T-cell (primary cell): ENCODE measurements at regions not wholly inside any gene's neighbourhood (a gene's known extent, or its start where the extent isn't known, plus 50 kb on each side); places are given as distances from the start of the nearest gene placed in this dataset.

Source experiments
- ATAC-seq, 4 experiments: fragments of 200-7000 bp in 3 of 4; fragments of 150-1000 bp in 1 of 4; cut with Tn5 transposase; replicated peaks in 1 of 4; 1 replicate in 3 of 4; 2 replicates in 1 of 4; pipeline ENCODE4 v1.10.0; 2021; ENCODE audit warnings: moderate library complexity in 3 of 4, mild to moderate bottlenecking in 2 of 4, moderate number of reproducible peaks in 1 of 4
- CTCF ChIA-PET, 2 donors: fragments of 300-600 bp; sonication (Branson Sonifier 250); formaldehyde crosslinking; loops; one replicate each; lab custom pipeline; 2022; ENCODE audit warnings: antibody characterized with exemption in 2 of 2; lab: Charles Lee
- POLR2A ChIA-PET, 2 donors: fragments of 300-600 bp; sonication (Branson Sonifier 250); formaldehyde crosslinking; loops; one replicate each; lab custom pipeline; 2022; ENCODE audit warnings: antibody characterized with exemption in 2 of 2; lab: Charles Lee
- DNase-seq, 35 experiments: peaks; one replicate each; pipeline versions ENCODE4 v3.0.0 to v3.0.0-alpha.2; 2013 to 2023
- H3K27ac ChIP-seq: one replicate; pipeline ENCODE4 v1.5.1; 2013; ENCODE audit warnings: low read length
- H3K27me3 ChIP-seq, 2 experiments: replicated peaks in 1 of 2; 1 replicate in 1 of 2; 2 replicates in 1 of 2; pipeline versions ENCODE4 v1.6.1 to v1.7.0; 2013; ENCODE audit warnings: low read length in 1 of 2, mixed read lengths in 1 of 2; ENCODE audit not compliant: control insufficient read depth in 2 of 2, insufficient read depth in 2 of 2; ENCODE audit errors: extremely low read depth in 1 of 2
- H3K36me3 ChIP-seq, 2 donors: 1 replicate in 1 of 2; 2 replicates in 1 of 2; pipeline versions ENCODE4 v1.6.1 to v1.7.0; 2013; ENCODE audit warnings: low read length in 1 of 2; ENCODE audit not compliant: control insufficient read depth in 2 of 2, insufficient read depth in 1 of 2; ENCODE audit errors: extremely low read depth in 1 of 2
- H3K4me1 ChIP-seq, 2 experiments: 1 replicate in 1 of 2; 2 replicates in 1 of 2; pipeline versions ENCODE4 v1.6.1 to v1.7.0; 2013; ENCODE audit warnings: low read length in 2 of 2, mixed read lengths in 1 of 2; ENCODE audit not compliant: insufficient read depth in 2 of 2, control insufficient read depth in 1 of 2; ENCODE audit errors: extremely low read depth in 1 of 2
- H3K4me3 ChIP-seq, 2 donors: 1 replicate in 1 of 2; 2 replicates in 1 of 2; pipeline versions ENCODE4 v1.5.1 to v1.7.0; 2013; ENCODE audit warnings: mild to moderate bottlenecking in 2 of 2, low read length in 1 of 2, moderate library complexity in 1 of 2; ENCODE audit not compliant: control insufficient read depth in 1 of 2; ENCODE audit errors: extremely low read depth in 1 of 2
- H3K9me3 ChIP-seq: 2 replicates; pipeline ENCODE4 v1.7.0; 2013
- H3K27ac Mint-ChIP-seq, 2 donors: one replicate each; pipeline ENCODE4 v1.8.0; 2020 to 2021; ENCODE audit warnings: mild to moderate bottlenecking in 2 of 2, mixed read lengths in 2 of 2
- H3K27me3 Mint-ChIP-seq, 2 donors: one replicate each; pipeline ENCODE4 v1.8.0; 2021 to 2022; ENCODE audit warnings: mixed read lengths in 2 of 2
- H3K36me3 Mint-ChIP-seq: one replicate; pipeline ENCODE4 v1.8.0; 2021; ENCODE audit warnings: mixed read lengths
- H3K4me1 Mint-ChIP-seq, 3 donors: one replicate each; pipeline ENCODE4 v1.8.0; 2020 to 2022; ENCODE audit warnings: mixed read lengths in 3 of 3, mild to moderate bottlenecking in 1 of 3
- H3K4me3 Mint-ChIP-seq, 3 donors: one replicate each; pipeline ENCODE4 v1.8.0; 2020 to 2022; ENCODE audit warnings: mild to moderate bottlenecking in 3 of 3, mixed read lengths in 3 of 3, moderate library complexity in 3 of 3
- H3K9me3 Mint-ChIP-seq, 3 donors: one replicate each; pipeline ENCODE4 v1.8.0; 2020 to 2022; ENCODE audit warnings: mixed read lengths in 3 of 3
- WGBS: methylation state at CpG from one replicate; pipeline ENCODE4 v1.1.5; 2013; ENCODE audit warnings: missing lambda C conversion rate; ENCODE audit not compliant: insufficient coverage; 5-methylcytosine and 5-hydroxymethylcytosine counted together

DNA sequence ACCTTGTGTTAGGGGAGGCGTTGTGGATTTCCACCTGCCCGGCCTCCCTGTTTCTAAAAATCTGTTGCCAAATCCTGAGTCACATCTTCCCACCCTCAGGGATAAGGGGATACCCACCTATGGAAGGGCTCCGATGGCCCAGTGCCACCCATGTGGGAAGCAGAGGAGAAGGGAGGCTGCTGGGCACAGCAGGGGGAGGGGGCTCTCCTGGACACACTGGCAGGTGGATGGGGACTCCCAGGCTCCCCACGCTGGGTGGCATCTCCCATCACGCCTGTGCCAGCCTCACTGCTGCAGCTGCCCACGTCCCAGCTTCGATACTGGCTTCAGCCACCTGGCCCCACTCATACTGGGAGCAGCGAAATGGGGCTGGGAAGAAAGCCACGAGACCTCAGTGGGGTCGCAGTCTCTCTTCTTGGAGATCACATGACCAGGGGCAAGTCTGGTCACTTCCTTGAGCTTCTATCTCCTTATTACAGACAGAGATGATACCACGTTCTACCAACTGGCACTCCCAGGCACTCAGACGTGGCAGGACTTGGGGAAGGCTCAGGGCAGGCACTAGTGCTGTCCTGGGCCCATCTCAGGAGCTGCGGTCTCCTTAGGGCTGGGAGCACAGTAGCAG is 72.2 kb downstream of the PITPNM2 start:
- Histone ChIP-seq H3K4me1 (peaks cover 22 to 48% of the 10 kb centered on the region in 2 experiments), H3K27me3 (no peaks in the 10 kb centered on the region), H3K9me3 (no peaks in the 10 kb centered on the region), H3K4me3 (no peak overlapping the region), H3K27ac (no peak overlapping the region), H3K36me3 (no peaks in the 10 kb centered on the region)
- ATAC-seq (no peak), DNase-seq (no peak)
- Mint-ChIP-seq H3K4me3 (no peak overlapping the region), H3K27ac (peak overlapping the region; percentile 73 to 79), H3K9me3 (no peaks in the 10 kb centered on the region), H3K27me3 (no peaks in the 10 kb centered on the region), H3K36me3 (no peaks in the 10 kb centered on the region), H3K4me1 (peaks cover 42 to 66% (median 55%) of the 10 kb centered on the region in 3 donors)
- ChIA-PET CTCF (interaction anchor here in 1 of 2 donors (0.7 kb wide), 1 partner anchor 19 kb away, joined by 3 read pairs; no protein-coding TSS in a partner anchor), POLR2A (no interaction called here)
- 73% methylated on average over 6 of the region's 13 CpGs for WGBS

GRCh38 chr12:123078120-123078465 is 72.8 kb downstream of the PITPNM2 start:
- Histone ChIP-seq H3K9me3 (no peaks in the 10 kb centered on the region), H3K36me3 (no peaks in the 10 kb centered on the region), H3K4me3 (no peak overlapping the region), H3K27me3 (no peaks in the 10 kb centered on the region), H3K4me1 (peaks cover 26 to 49% of the 10 kb centered on the region in 2 experiments), H3K27ac (no peak overlapping the region)
- ChIA-PET CTCF (no interaction called here), POLR2A (no interaction called here)
- no peaks in the 10 kb centered on the region for H3K36me3 Mint-ChIP-seq
- ATAC-seq (no peak), DNase-seq (no peak)
- peaks cover 48 to 66% (median 57%) of the 10 kb centered on the region in 3 donors for H3K4me1 Mint-ChIP-seq
- no peak overlapping the region for H3K4me3 Mint-ChIP-seq
- H3K9me3 Mint-ChIP-seq = no peaks in the 10 kb centered on the region
- WGBS = no CpG with 5 or more reads among the region's 12 CpGs
- no peaks in the 10 kb centered on the region for H3K27me3 Mint-ChIP-seq
- no peak overlapping the region for H3K27ac Mint-ChIP-seq

DNA sequence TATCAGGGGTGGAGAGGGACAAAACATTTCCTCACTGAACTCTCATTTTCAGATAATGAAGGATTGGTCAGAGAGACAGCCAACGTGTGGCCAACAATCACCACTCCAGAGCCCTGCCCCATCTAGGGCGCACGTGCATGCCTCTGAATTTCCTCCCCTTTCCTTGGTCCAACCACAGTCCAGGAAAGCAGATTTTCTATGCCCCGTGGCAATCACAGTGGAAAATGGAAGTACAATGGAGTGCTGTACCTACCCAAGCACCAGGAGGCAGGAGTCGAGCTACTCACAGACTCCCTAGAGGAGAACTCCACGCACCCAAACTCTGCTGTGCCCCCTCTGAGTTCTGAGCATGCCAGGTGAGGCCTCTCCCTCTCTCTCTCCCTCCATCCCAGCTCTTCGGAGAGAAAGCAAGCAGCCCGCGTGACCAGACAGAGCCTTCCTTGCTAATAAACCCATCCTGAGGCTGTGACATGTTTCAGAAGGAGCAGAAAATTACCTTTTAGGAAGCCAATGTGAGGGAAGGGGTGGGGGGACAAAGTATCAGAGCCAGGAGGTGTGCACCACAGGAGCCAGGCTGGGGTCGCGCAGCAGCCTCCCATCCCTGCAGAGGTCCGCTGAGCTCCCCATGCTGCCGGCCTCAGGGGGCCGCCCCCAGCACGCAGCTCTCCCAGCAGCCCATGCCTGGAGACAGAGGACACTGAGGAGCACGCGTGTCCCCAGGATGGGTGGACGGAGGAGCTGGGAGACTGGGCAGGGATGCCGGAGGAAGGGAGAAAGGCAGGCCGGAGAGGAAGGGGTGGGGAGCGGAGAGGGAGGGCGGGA is 73.4 kb downstream of the PITPNM2 start:
- ChIA-PET CTCF (interaction anchor here (0.6 to 1.1 kb wide), 2 partner anchors 29 to 57 kb away, joined by 3 read pairs; no protein-coding TSS in a partner anchor), POLR2A (no interaction called here)
- DNase-seq (no peak), ATAC-seq (no peak)
- Histone ChIP-seq H3K27ac (peak overlapping the region; percentile 87), H3K9me3 (no peaks in the 10 kb centered on the region), H3K27me3 (no peaks in the 10 kb centered on the region), H3K4me1 (peaks cover 29 to 53% of the 10 kb centered on the region in 2 experiments), H3K4me3 (no peak overlapping the region), H3K36me3 (no peaks in the 10 kb centered on the region)
- Mint-ChIP-seq H3K27ac (peak overlapping the region; percentile 92 to 96), H3K27me3 (no peaks in the 10 kb centered on the region), H3K4me3 (peak overlapping the region in 1 of 3 donors; percentile 77), H3K36me3 (no peaks in the 10 kb centered on the region), H3K9me3 (no peaks in the 10 kb centered on the region), H3K4me1 (peaks cover 52 to 63% (median 56%) of the 10 kb centered on the region in 3 donors)
- 94% methylated on average over 3 of the region's 22 CpGs for WGBS

DNA sequence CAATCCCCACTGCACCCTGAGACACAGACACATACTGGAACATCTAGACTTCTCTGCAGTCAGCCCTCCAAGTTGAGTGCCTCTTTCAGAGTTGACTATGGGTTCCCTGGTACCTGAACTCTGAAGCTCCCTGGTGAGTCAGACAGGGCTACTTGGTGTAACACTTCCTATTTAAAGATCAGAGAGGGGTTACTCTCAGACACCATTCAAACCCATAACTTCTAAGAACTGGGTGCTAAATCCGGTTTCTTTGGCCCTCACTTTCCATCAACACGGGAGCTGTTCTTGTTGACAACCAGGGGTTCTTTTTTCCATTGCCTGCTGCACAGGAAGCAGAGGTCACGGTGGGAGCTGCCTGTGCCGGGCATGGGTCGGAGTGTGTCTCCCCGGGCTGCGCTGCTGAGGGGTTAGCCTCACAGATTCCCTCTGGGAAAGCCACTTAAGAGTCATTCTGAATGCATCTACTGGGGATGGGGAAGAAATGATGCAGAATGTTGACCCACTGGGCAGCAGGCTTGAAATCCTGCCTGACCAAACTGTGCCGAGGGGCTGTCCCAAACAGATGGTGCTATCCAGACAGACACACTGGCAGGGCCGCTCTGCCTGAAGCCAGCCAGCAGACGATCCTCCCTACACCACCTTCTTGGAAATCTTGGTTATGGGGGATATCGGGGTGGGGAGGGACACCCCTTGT is 74.1 kb downstream of the PITPNM2 start:
- Histone ChIP-seq H3K27me3 (no peaks in the 10 kb centered on the region), H3K4me3 (peak overlapping the region in 1 of 2 donors; percentile 50), H3K36me3 (no peaks in the 10 kb centered on the region), H3K9me3 (no peaks in the 10 kb centered on the region), H3K27ac (peak overlapping the region; percentile 87), H3K4me1 (peaks cover 32 to 60% of the 10 kb centered on the region in 2 experiments)
- Mint-ChIP-seq H3K9me3 (no peaks in the 10 kb centered on the region), H3K4me1 (peaks cover 58 to 63% (median 62%) of the 10 kb centered on the region in 3 donors), H3K36me3 (no peaks in the 10 kb centered on the region), H3K27ac (peak overlapping the region; percentile 92 to 96), H3K27me3 (no peaks in the 10 kb centered on the region), H3K4me3 (peak overlapping the region; percentile 77 to 84 (median 82))
- ATAC-seq (peak; percentile 39 to 76 (median 70)), DNase-seq (peak in 18 of 35 experiments; percentile 6 to 54 (median 24))
- CTCF ChIA-PET = interaction anchor here (0.5 to 1.1 kb wide), 3 partner anchors 30 to 302 kb away, joined by 3 read pairs; partner anchors contain the start of gene CCDC62 (in 1 of the 2)
- POLR2A ChIA-PET = no interaction called here
- 4% methylated on average over 7 of the region's 11 CpGs for WGBS

- H3K27me3 Mint-ChIP-seq = no peaks in the 10 kb centered on the region
- Histone ChIP-seq H3K4me3 (peak overlapping the region; percentile 50 to 68), H3K9me3 (no peaks in the 10 kb centered on the region), H3K36me3 (no peaks in the 10 kb centered on the region), H3K4me1 (peaks cover 35 to 71% of the 10 kb centered on the region in 2 experiments), H3K27me3 (no peaks in the 10 kb centered on the region), H3K27ac (peak overlapping the region; percentile 87)
- ChIA-PET CTCF (interaction anchor here (0.8 to 1.6 kb wide), 4 partner anchors 32 to 75 kb away, joined by 4 to 5 read pairs (median 4); partner anchors contain the start of gene PITPNM2 (in 1 of the 2)), POLR2A (interaction anchor here (0.5 to 0.7 kb wide), 3 partner anchors 31 to 75 kb away, joined by 3 to 10 read pairs (median 4); partner anchors contain the start of gene PITPNM2 (in 1 of the 2))
- no peaks in the 10 kb centered on the region for H3K9me3 Mint-ChIP-seq
- ATAC-seq (peak; percentile 84 to 91 (median 85)), DNase-seq (peak; percentile 53 to 81 (median 69))
- WGBS = under 1% methylated on average over 14 of the region's 16 CpGs
- peaks cover 63 to 67% (median 65%) of the 10 kb centered on the region in 3 donors for H3K4me1 Mint-ChIP-seq
- H3K4me3 Mint-ChIP-seq = peak overlapping the region; percentile 77 to 84 (median 82)
- no peaks in the 10 kb centered on the region for H3K36me3 Mint-ChIP-seq
- peak overlapping the region; percentile 92 to 96 for H3K27ac Mint-ChIP-seq
Measured at GRCh38 chr12:123075646-123076171, 75.2 kb downstream of the PITPNM2 start.
